GM19239 (cell line): ENCODE measurements at regions not wholly inside any gene's neighbourhood (a gene's known extent, or its start where the extent isn't known, plus 50 kb on each side); places are given as distances from the start of the nearest gene placed in this dataset.
"Not testable (repeated sequence)": the region's sequence is repeated elsewhere in the genome, so short reads cannot be mapped to it uniquely, and the experiment has no call there.

Experiments
- DNase-seq: peaks from one replicate; pipeline ENCODE4 v3.0.0; 2011; ENCODE audit warnings: low spot score; ENCODE audit not compliant: insufficient read length
- FAIRE-seq: peaks from 2 replicates; lab custom pipeline; 2011; peaks lifted over from hg19 to GRCh38; lab: Jason Lieb, UNC

GRCh38 chr7:69062020-69062765, 536.1 kb upstream of the AUTS2 start:
- FAIRE-seq (no peak), DNase-seq (no peak)

- FAIRE-seq (no peak), DNase-seq (no peak)
Observed at GRCh38 chr7:69067397-69067796, 530.9 kb upstream of the AUTS2 start.

- FAIRE-seq = no peak
- DNase-seq = no peak
Observed at GRCh38 chr7:69070476-69070875, 527.8 kb upstream of the AUTS2 start.

- no peak for FAIRE-seq
Observed at GRCh38 chr7:69076566-69076965, 521.7 kb upstream of the AUTS2 start.

GRCh38 chr7:69078997-69079769, 519.1 kb upstream of the AUTS2 start:
- DNase-seq (no peak), FAIRE-seq (no peak)

More at GRCh38 chr7:69076566-69076965, 521.7 kb upstream of the AUTS2 start:
- DNase-seq = no peak

- FAIRE-seq, DNase-seq: not testable (repeated sequence)
Observed at GRCh38 chr7:69087281-69087680, 511.0 kb upstream of the AUTS2 start.

GRCh38 chr7:69088185-69088584, 510.1 kb upstream of the AUTS2 start:
- DNase-seq (no peak), FAIRE-seq (no peak)

- no peak for FAIRE-seq
Observed at GRCh38 chr7:69090936-69091335, 507.3 kb upstream of the AUTS2 start.

GRCh38 chr7:69091521-69091920, 506.8 kb upstream of the AUTS2 start:
- FAIRE-seq (no peak), DNase-seq (no peak)

More at GRCh38 chr7:69090936-69091335, 507.3 kb upstream of the AUTS2 start:
- no peak for DNase-seq

GRCh38 chr7:69095127-69095526, 503.1 kb upstream of the AUTS2 start:
- no peak for FAIRE-seq
- no peak for DNase-seq

GRCh38 chr7:69095649-69096048, 502.6 kb upstream of the AUTS2 start:
- no peak for DNase-seq
- FAIRE-seq = no peak

GRCh38 chr7:69104023-69104422, 494.3 kb upstream of the AUTS2 start:
- FAIRE-seq (no peak), DNase-seq (no peak)

GRCh38 chr7:69105092-69105491, 493.2 kb upstream of the AUTS2 start:
- DNase-seq (no peak), FAIRE-seq (no peak)

GRCh38 chr7:69105981-69106380, 492.3 kb upstream of the AUTS2 start:
- no peak for FAIRE-seq
- DNase-seq = no peak

- not testable (repeated sequence) for FAIRE-seq
Observed at GRCh38 chr7:69106449-69106848, 491.8 kb upstream of the AUTS2 start.

GRCh38 chr7:69106946-69107345, 491.3 kb upstream of the AUTS2 start:
- not testable (repeated sequence) for FAIRE-seq

More at GRCh38 chr7:69106449-69106848, 491.8 kb upstream of the AUTS2 start:
- not testable (repeated sequence) for DNase-seq

GRCh38 chr7:69108097-69108496, 490.2 kb upstream of the AUTS2 start:
- no peak for DNase-seq
- no peak for FAIRE-seq

More at GRCh38 chr7:69106946-69107345, 491.3 kb upstream of the AUTS2 start:
- DNase-seq = not testable (repeated sequence)

GRCh38 chr7:69109246-69109645, 489.0 kb upstream of the AUTS2 start:
- FAIRE-seq (no peak), DNase-seq (no peak)

- DNase-seq (no peak), FAIRE-seq (no peak)
Observed at GRCh38 chr7:69109879-69110278, 488.4 kb upstream of the AUTS2 start.

GRCh38 chr7:69110450-69111050, 487.7 kb upstream of the AUTS2 start:
- DNase-seq (no peak), FAIRE-seq (no peak)

GRCh38 chr7:69114374-69114773, 483.9 kb upstream of the AUTS2 start:
- FAIRE-seq = no peak

More at GRCh38 chr7:69114374-69114773, 483.9 kb upstream of the AUTS2 start:
- DNase-seq = no peak
